LNCAP (cell line): ENCODE measurements at regions not wholly inside any gene's neighbourhood (a gene's known extent, or its start where the extent isn't known, plus 50 kb on each side); places are given as distances from the start of the nearest gene placed in this dataset.

Experiments
- CTCF ChIP-seq: fragments of 450-650 bp; IDR thresholded peaks from 2 replicates; pipeline ENCODE4 v1.5.1; 2017; ENCODE audit warnings: mild to moderate bottlenecking

DNA sequence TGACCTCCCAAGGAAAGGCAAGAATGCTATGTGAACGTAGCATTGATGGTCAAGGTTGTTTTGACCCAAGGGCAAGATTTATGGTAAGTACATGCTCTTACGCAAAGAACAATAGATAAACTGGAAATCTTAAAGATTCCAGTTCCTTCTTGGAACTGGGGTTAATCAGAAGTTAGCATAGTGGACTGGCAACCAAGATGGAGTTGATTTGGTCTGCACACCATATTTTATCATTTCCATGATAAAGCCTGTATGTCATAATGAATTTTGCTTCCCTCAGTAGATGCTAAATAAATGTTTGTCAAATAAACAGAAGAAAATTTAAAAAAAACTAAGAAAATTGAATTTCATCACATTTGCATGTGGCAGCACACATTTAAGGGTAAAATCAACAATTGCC is 242.4 kb upstream of the MEF2C start:
- TF ChIP-seq CTCF, result no peak

DNA sequence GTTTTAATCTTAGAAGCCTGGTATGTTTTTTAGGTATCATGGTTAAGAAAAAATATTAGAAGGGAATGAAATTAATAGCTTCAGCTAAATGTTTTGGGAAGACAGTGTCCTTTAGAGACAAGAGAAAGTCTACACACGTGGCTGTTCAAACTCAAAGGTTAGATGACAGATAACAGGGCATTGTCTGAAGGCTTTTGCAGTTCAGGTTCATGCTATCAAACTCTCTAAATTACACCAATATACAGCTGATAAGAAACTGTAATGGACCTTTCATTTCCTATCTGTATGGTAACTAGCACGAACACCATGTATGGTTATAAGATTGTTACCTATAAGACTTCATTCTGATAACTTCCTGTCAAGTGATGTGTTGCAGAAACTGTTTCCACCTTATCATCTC is 240.6 kb upstream of the MEF2C start:
- TF ChIP-seq CTCF, result no peak

GRCh38 chr5:89120719-89121118 is 237.7 kb upstream of the MEF2C start:
- TF ChIP-seq CTCF, result no peak

- TF ChIP-seq CTCF, result no peak
Measured at GRCh38 chr5:89117124-89117644, 234.2 kb upstream of the MEF2C start.

DNA sequence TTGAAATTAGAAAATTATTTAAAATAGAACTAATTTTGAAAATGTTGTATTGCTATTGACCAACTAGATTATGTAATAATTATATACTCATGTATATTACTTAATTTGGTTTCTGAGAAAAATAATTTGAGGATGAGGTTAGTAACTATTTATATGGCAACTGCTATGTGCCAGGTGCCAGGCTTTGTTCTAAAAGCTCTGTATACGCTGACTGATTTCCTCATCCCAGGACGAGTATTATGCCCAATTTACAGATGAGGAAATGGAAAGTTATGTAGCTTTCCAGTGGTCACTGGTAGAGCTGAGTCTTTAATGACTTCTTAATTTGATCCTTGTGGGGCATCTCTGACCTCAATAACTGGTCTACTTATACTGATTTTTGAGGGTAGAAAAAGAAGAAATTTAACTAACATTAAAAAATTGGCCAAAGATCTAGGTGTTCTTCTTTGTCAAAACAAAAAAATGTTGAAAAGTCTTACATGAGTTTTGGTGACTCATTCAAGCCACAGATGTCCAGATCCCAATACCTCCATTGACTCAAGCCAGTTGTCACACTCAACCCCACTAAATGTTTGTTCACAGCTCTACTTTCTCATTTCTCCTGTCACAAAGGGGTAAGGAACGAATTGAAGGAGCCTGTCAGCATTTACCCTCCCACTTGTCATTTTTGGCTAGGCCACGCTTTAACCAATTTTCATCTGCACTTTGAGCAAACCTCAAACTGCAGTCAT is 228.1 kb upstream of the MEF2C start:
- TF ChIP-seq CTCF, result no peak

GRCh38 chr5:89106480-89106879 is 223.5 kb upstream of the MEF2C start:
- TF ChIP-seq CTCF, result no peak

- TF ChIP-seq CTCF, result no peak
Measured at GRCh38 chr5:89105836-89106235, 222.9 kb upstream of the MEF2C start.

GRCh38 chr5:89105171-89105695 is 222.2 kb upstream of the MEF2C start:
- no peak for TF ChIP-seq CTCF
